GM15510 (cell line): ENCODE measurements at regions not wholly inside any gene's neighbourhood (a gene's known extent, or its start where the extent isn't known, plus 50 kb on each side); places are given as distances from the start of the nearest gene placed in this dataset.

Experiments
- POLR2A ChIP-seq: IDR thresholded peaks from 3 replicates; pipeline ENCODE4 v1.6.1; 2011; ENCODE audit warnings: borderline replicate concordance; ENCODE audit not compliant: insufficient read length; ENCODE audit errors: extremely low read depth

GRCh38 chr10:78297997-78298396, 264.3 kb downstream of the RPS24 start:
- no peak for TF ChIP-seq POLR2A

GRCh38 chr10:78298835-78299234, 265.2 kb downstream of the RPS24 start:
- no peak for TF ChIP-seq POLR2A

DNA sequence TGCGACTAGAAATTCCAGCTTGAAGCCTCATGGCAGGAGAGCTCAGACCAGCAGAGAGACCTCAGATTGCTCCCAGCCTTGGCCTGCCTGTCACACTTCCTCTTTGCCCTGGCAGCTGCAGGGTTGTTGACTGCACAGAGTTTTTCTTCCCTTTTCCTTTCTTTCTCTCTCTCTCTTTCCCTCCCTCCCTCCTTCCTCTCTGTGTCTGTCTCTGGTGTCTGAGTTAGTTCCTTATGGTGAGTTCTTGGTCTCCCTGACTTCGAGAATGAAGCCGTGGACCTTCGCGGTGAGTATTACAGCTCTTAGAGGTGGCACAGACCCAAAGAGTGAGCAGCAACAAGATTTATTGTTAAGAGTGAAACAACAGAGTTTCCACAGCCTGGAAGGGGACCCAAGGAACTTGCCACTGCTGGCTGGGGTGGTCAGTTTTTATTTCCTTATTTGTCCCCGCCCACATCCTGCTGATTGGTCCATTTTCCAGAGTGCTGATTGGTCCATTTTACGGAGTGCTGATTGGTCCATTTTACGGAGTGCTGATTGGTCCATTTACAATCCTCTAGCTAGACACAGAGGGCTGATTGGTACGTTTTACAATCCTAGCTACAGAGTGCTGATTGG, 266.3 kb downstream of the RPS24 start:
- TF ChIP-seq POLR2A, result no peak

DNA sequence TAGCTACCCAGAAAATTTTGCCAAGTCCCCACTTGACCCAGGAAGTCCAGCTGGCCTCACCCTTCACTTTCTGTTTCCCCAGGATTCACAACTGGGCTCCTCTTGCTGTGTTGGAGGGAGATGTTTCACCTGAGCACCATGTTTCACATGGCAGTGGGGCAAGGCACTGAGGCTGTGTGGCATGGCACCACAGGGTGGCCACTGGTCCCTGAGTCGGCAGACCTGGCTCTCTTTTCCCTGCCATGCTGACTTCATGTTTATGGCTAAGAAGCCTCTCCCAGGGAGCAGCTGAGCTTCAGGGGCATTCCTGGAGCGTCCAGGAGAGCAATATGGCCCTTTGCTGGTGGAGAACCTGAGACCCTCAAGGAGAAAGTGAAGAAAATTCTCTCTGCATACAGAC, 266.9 kb downstream of the RPS24 start:
- TF ChIP-seq POLR2A, result no peak

DNA sequence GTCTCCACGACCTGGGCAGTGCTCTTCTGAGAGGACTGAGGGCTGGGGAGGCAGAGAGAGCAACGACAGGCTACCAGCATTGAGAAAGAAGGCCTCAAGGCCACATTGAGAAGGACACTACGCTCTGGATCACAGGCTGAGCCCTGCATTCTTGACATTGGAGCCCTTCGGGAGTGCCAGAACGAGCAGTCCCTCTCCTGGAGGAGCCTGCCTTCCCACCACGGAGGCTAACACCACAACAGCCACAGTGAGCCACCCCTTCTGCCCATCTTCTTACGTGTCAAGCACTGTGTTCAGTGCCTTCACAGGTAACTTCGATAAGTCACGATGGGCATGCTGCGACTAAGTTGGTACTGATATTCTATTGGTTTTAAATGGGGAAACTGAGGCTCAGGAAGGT, 267.8 kb downstream of the RPS24 start:
- TF ChIP-seq POLR2A, result no peak

- TF ChIP-seq POLR2A, result no peak
These were observed 268.5 kb downstream of the RPS24 start for GRCh38 chr10:78301891-78302738.

DNA sequence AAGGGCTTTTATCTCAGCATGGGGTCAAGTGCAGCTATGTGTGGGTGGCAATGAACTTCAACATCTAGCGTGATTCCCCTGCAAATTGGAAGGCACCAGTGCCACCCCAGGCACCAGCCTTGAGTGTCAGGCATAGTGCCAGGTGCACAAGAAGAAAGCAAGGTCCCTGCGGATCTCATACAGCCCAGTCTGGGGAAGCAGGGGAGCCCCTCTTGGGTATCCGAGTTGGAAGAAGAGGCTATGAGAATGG, 269.0 kb downstream of the RPS24 start:
- TF ChIP-seq POLR2A, result no peak

DNA sequence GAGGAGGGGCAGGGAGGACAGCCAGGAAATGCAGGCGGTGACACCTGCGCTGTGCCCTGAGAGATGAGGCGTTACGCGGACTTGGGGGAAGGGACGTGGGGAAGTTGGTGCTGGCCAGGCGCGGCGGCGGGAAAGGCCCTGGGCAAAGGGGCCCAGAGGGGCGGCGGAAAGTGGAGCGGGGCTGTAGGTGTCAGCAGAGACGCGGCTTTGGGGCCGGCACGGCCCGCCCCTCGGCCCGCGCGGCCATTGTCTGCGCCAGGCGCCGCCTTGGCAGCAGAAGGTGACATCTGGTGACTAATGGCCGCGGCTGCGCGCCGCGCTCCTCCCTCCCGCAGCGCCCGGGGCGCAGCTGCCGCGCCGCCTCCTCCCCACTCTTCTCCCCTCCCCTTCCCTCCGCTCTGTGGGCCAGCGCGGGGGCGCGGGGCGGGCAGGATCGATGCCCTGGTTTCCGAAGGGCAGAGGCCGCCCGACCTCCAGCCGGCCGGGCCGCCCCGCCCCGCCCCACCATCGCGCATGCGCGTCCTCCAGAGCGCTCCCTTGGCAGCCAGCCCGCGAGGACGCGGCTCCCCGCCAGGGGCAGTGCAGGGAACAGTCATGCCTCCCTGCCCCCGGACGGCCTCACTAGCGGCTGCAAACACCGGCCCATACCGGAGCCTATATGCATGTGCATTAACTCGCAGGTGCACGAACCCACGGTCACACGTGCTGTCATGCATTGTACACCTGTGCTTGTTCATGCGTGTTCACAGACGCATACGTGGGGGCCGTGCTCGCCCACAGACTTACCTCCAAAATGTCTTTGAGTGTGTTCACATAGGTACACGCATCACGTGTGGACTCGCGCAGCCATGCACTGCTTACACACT, 269.6 kb downstream of the RPS24 start:
- TF ChIP-seq POLR2A, result peak; percentile 73

DNA sequence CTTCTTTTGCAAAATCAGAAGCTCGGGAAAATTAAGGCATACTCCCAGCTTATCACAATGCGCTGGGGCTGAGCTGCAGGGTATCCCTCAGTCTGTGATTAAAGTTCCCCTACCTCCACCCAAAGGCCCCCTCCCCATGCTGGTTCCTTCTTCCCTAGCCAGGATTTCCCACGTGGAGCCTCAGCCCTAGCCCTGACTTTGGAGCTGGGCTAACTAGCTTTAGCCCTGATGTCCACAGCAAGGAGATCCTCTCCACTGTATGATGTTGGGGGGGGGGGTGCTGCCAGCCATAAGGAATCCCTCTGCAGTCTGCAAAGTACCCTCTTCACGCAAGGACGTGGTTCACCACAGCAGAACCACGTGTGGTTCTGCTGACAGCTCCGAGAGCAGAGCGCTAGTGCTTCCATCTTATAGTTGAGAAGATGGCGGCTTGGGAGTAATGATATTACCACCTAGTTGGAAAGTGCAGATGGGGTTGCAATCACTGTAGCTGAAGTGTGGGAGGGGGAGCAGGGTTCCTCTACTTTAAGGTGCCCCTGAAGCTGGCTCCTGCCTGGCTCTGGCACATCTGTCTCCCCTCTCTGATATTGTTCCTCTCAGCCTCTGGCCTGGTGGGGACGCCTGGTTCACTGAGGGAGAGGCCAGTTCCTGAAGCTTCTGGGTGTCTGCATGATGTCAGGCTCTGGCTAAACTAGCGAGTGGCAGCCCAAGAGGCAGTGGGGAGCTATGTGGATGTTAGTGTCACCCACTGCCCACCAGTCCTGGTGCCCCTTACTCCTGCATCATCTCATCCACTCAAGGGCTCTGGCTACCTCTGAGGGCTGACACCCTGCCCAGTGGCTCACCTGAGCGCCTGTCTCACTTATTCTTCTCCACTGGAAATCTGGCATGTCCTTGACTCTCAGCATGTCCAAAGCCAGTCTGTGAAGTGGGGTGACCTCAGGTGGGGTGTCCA, 270.7 kb downstream of the RPS24 start:
- TF ChIP-seq POLR2A, result no peak

GRCh38 chr10:78305311-78305710, 271.6 kb downstream of the RPS24 start:
- no peak for TF ChIP-seq POLR2A

GRCh38 chr10:78306358-78306757, 272.7 kb downstream of the RPS24 start:
- no peak for TF ChIP-seq POLR2A

DNA sequence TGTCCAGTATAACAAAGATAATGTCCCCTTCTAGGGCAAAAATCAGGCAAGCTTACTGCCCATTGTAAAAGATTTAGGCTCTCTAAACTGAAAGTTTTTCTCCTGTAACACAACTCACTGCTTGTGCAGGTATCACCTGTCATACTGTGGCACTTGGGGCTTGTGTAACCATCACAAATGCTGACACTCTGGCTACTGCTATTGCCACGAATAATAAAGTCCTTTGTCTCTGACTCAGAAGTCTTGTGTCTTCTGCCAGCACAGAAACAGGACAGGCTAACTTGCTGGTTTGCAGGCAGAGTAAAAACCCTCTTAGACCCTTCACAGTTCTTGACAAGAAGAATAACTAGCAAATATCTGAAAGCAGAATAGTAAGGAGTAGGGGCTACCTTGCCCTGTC, 273.9 kb downstream of the RPS24 start:
- no peak for TF ChIP-seq POLR2A

- no peak for TF ChIP-seq POLR2A
These were observed 276.0 kb downstream of the RPS24 start for GRCh38 chr10:78309536-78310237.

DNA sequence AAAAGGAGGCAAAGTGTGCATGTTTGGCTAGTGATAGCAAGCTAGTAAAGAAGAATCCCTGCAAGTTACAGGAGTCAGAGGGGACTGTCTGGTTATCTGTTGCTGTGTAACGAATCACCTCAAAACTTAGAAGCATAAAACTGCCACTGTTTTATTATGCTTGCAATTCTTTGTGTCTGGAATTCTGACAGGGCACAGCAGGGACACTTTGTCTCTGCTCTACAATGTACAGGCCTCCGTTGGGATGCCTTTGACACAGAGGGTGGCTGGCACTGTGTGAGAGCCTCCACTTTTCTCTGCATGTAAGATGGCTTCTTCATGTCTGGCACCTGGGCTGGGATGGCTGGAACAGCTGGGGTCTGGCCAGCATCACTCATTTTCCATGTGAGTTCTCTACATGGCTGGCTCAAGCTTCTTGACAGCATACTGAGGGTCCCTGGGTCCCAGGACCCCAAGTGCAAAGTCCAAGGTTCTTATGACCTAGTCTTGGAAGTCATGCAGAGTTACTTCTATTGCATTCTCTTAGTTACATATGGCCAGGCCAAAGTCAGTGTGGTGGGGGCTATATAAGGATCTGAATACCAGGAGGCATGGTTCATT, 276.9 kb downstream of the RPS24 start:
- no peak for TF ChIP-seq POLR2A
